Mammary epithelial cell (primary cell): ENCODE measurements at regions not wholly inside any gene's neighbourhood (a gene's known extent, or its start where the extent isn't known, plus 50 kb on each side); places are given as distances from the start of the nearest gene placed in this dataset.

Source experiments
- EZH2 ChIP-seq: IDR thresholded peaks from 2 replicates; pipeline ENCODE4 v1.6.1; 2012; ENCODE audit warnings: low read length, inconsistent platforms, borderline replicate concordance
- TF ChIP-seq, protein P1 (sequence below), 2 donors: IDR thresholded peaks in 1 of 2; conservative IDR thresholded peaks in 1 of 2; 2 replicates each; pipeline ENCODE4 v1.5.1; 2011 to 2012; ENCODE audit warnings: inconsistent platforms in 2 of 2, low read length in 2 of 2, mild to moderate bottlenecking in 2 of 2, control low read depth in 1 of 2, low read depth in 1 of 2; ENCODE audit not compliant: insufficient read depth in 1 of 2; ENCODE audit errors: extremely low read depth in 1 of 2

DNA sequence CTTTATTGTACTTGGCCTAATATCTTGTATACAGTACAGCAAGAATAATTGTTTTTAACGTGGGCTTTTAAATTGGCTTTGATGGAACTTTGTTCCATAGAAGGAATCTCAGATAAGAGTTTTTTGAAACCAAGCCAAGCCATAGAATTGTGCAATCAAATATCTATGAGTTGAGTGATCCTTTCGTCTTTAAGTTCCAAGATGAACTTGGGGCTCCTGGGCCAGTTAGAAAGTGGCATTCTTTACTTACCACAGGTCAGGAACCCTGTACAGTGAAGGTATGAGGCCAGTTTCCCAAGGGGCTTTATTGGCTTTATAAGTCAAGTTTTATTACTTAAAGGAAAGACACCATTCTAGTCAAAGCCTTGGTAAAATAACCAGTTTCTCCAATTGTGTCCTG lies 2104.2 kb downstream of the PCDH7 start:
- no peak for TF ChIP-seq EZH2
- TF ChIP-seq, protein P1, sequence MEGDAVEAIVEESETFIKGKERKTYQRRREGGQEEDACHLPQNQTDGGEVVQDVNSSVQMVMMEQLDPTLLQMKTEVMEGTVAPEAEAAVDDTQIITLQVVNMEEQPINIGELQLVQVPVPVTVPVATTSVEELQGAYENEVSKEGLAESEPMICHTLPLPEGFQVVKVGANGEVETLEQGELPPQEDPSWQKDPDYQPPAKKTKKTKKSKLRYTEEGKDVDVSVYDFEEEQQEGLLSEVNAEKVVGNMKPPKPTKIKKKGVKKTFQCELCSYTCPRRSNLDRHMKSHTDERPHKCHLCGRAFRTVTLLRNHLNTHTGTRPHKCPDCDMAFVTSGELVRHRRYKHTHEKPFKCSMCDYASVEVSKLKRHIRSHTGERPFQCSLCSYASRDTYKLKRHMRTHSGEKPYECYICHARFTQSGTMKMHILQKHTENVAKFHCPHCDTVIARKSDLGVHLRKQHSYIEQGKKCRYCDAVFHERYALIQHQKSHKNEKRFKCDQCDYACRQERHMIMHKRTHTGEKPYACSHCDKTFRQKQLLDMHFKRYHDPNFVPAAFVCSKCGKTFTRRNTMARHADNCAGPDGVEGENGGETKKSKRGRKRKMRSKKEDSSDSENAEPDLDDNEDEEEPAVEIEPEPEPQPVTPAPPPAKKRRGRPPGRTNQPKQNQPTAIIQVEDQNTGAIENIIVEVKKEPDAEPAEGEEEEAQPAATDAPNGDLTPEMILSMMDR (conservative IDR thresholded peaks at IDR 0.05 in 1 of 2, IDR thresholded peaks at IDR 0.05 in 1 of 2; ENCODE audit: extremely low read depth in 1 of 2, insufficient read depth in 1 of 2, low read depth in 1 of 2, low read length in 2 of 2), result no peak
